H9 (cell line): ENCODE measurements at regions not wholly inside any gene's neighbourhood (a gene's known extent, or its start where the extent isn't known, plus 50 kb on each side); places are given as distances from the start of the nearest gene placed in this dataset.

Experiments
- DNase-seq: peaks from one replicate; pipeline ENCODE4 v3.0.0-alpha.2; 2017
- H2AFZ ChIP-seq: one replicate; pipeline ENCODE4 v1.6.1; 2013; ENCODE audit warnings: mild to moderate bottlenecking, low read length, control low read depth, moderate library complexity
- H2AK5ac ChIP-seq: 2 replicates; pipeline ENCODE4 v1.6.1; 2013; ENCODE audit warnings: low read length, control low read depth, mixed read lengths; ENCODE audit not compliant: insufficient read length
- H2BK120ac ChIP-seq: one replicate; pipeline ENCODE4 v1.6.1; 2013; ENCODE audit warnings: low read depth, mild to moderate bottlenecking, low read length, control low read depth, inconsistent platforms; ENCODE audit not compliant: poor library complexity, severe bottlenecking
- H2BK12ac ChIP-seq: 2 replicates; pipeline ENCODE4 v1.6.1; 2013; ENCODE audit warnings: low read length, control low read depth, mixed read lengths, low read depth; ENCODE audit not compliant: insufficient read length
- H2BK15ac ChIP-seq: 2 replicates; pipeline ENCODE4 v1.6.1; 2013; ENCODE audit warnings: low read depth, low read length, control low read depth
- H2BK20ac ChIP-seq: one replicate; pipeline ENCODE4 v1.6.1; 2013; ENCODE audit warnings: low read depth, mild to moderate bottlenecking, low read length, control low read depth, inconsistent platforms; ENCODE audit not compliant: poor library complexity, severe bottlenecking
- H2BK5ac ChIP-seq: 2 replicates; pipeline ENCODE4 v1.6.1; 2013; ENCODE audit warnings: low read length, control low read depth, mixed read lengths; ENCODE audit not compliant: insufficient read length
- H3K14ac ChIP-seq: 2 replicates; pipeline ENCODE4 v1.6.1; 2013; ENCODE audit warnings: low read length, control low read depth; ENCODE audit not compliant: insufficient read depth
- H3K18ac ChIP-seq: 2 replicates; pipeline ENCODE4 v1.6.1; 2013; ENCODE audit warnings: low read depth, mild to moderate bottlenecking, mixed read lengths, low read length, control low read depth; ENCODE audit not compliant: insufficient read length
- H3K23ac ChIP-seq: 2 replicates; pipeline ENCODE4 v1.6.1; 2013; ENCODE audit warnings: low read length, control low read depth, mixed read lengths, low read depth; ENCODE audit not compliant: insufficient read length
- H3K23me2 ChIP-seq: 2 replicates; pipeline ENCODE4 v1.6.1; 2013; ENCODE audit warnings: low read depth, mild to moderate bottlenecking, mixed read lengths, low read length, control low read depth; ENCODE audit not compliant: insufficient read length, poor library complexity, severe bottlenecking
- H3K27ac ChIP-seq: 2 replicates; pipeline ENCODE4 v1.5.1; 2013; ENCODE audit warnings: low read length, control low read depth, mixed read lengths, low read depth; ENCODE audit not compliant: insufficient read length
- H3K27me3 ChIP-seq: 2 replicates; pipeline ENCODE4 v1.6.1; 2013; ENCODE audit warnings: low read length, control low read depth, inconsistent platforms; ENCODE audit not compliant: insufficient read depth
- H3K4ac ChIP-seq: 2 replicates; pipeline ENCODE4 v1.6.1; 2013; ENCODE audit warnings: low read depth, mild to moderate bottlenecking, control low read depth, inconsistent platforms, low read length, moderate library complexity
- H3K4me1 ChIP-seq: 2 replicates; pipeline ENCODE4 v1.6.1; 2013; ENCODE audit warnings: low read length, control low read depth, inconsistent platforms; ENCODE audit not compliant: insufficient read depth
- H3K4me2 ChIP-seq: 2 replicates; pipeline ENCODE4 v1.6.1; 2013; ENCODE audit warnings: low read length, control low read depth, mixed read lengths; ENCODE audit not compliant: insufficient read length, insufficient read depth
- H3K56ac ChIP-seq: 2 replicates; pipeline ENCODE4 v1.6.1; 2013; ENCODE audit warnings: low read depth, mild to moderate bottlenecking, mixed read lengths, low read length, control low read depth; ENCODE audit not compliant: insufficient read length
- H3K79me1 ChIP-seq: 2 replicates; pipeline ENCODE4 v1.6.1; 2013; ENCODE audit warnings: low read depth, mild to moderate bottlenecking, moderate library complexity, low read length, control low read depth, inconsistent platforms; ENCODE audit not compliant: insufficient read depth, poor library complexity, severe bottlenecking
- H3K79me2 ChIP-seq: 2 replicates; pipeline ENCODE4 v1.6.1; 2013; ENCODE audit warnings: low read length, control low read depth, inconsistent platforms; ENCODE audit not compliant: insufficient read depth
- H3K9ac ChIP-seq: 2 replicates; pipeline ENCODE4 v1.6.1; 2013; ENCODE audit warnings: low read length, control low read depth, mixed read lengths; ENCODE audit not compliant: insufficient read length; ENCODE audit errors: extremely low read depth
- H3K9me3 ChIP-seq: one replicate; pipeline ENCODE4 v1.6.1; 2013; ENCODE audit warnings: low read depth, low read length, inconsistent platforms; ENCODE audit not compliant: control insufficient read depth
- H3T11ph ChIP-seq: one replicate; pipeline ENCODE4 v1.6.1; 2013; ENCODE audit warnings: mild to moderate bottlenecking, low read length, control low read depth, inconsistent platforms
- H4K20me1 ChIP-seq: one replicate; pipeline ENCODE4 v1.6.1; 2013; ENCODE audit not compliant: control insufficient read depth, insufficient read length, insufficient read depth
- H4K5ac ChIP-seq: 2 replicates; pipeline ENCODE4 v1.6.1; 2013; ENCODE audit warnings: low read depth, mild to moderate bottlenecking, mixed read lengths, low read length, control low read depth; ENCODE audit not compliant: insufficient read length
- H4K8ac ChIP-seq: replicated peaks from 2 replicates; pipeline ENCODE4 v1.6.1; 2013; ENCODE audit warnings: low read length, control low read depth, mixed read lengths, low read depth; ENCODE audit not compliant: insufficient read length
- H4K91ac ChIP-seq: 2 replicates; pipeline ENCODE4 v1.6.1; 2013; ENCODE audit warnings: low read depth, mild to moderate bottlenecking, moderate library complexity, mixed read lengths, low read length, control low read depth; ENCODE audit not compliant: insufficient read length
- H3K27ac Mint-ChIP-seq, 3 experiments: 2 replicates in 2 of 3; 3 replicates in 1 of 3; pipeline ENCODE4 v1.8.0; 2020 to 2021; ENCODE audit warnings: mixed read lengths in 3 of 3, mild to moderate bottlenecking in 1 of 3, moderate library complexity in 1 of 3
- H3K27me3 Mint-ChIP-seq: 2 replicates; pipeline ENCODE4 v1.8.0; 2021; ENCODE audit warnings: low read depth, mild to moderate bottlenecking, moderate library complexity, mixed read lengths
- H3K36me3 Mint-ChIP-seq, 3 experiments: 2 replicates in 2 of 3; 3 replicates in 1 of 3; pipeline ENCODE4 v1.8.0; 2020 to 2021; ENCODE audit warnings: low read depth in 3 of 3, mixed read lengths in 3 of 3; ENCODE audit not compliant: insufficient read depth in 1 of 3
- H3K4me1 Mint-ChIP-seq, 2 experiments: 2 replicates each; pipeline ENCODE4 v1.8.0; 2020; ENCODE audit warnings: mixed read lengths in 2 of 2
- H3K4me3 Mint-ChIP-seq, 2 experiments: 2 replicates in 1 of 2; 3 replicates in 1 of 2; pipeline ENCODE4 v1.8.0; 2020 to 2021; ENCODE audit warnings: mild to moderate bottlenecking in 2 of 2, mixed read lengths in 2 of 2, moderate library complexity in 1 of 2
- H3K9me3 Mint-ChIP-seq, 2 experiments: 2 replicates in 1 of 2; 3 replicates in 1 of 2; pipeline ENCODE4 v1.8.0; 2020; ENCODE audit warnings: mild to moderate bottlenecking in 2 of 2, mixed read lengths in 2 of 2, moderate library complexity in 1 of 2
- WGBS: extraction: QIAGEN DNeasy Blood & Tissue Kit; methylation state at CpG from one replicate; pipeline ENCODE4 v1.1.7; 2013; ENCODE audit warnings: missing lambda C conversion rate, low lambda C conversion rate, mixed read lengths; ENCODE audit not compliant: insufficient read length; ENCODE audit errors: extremely low coverage; 5-methylcytosine and 5-hydroxymethylcytosine counted together
- TF ChIP-seq, protein P1 (sequence below): fragments of 200-600 bp; sonication (generic); conservative IDR thresholded peaks from 3 replicates; pipeline ENCODE4 v1.8.0; 2021; ENCODE audit warnings: antibody characterized with exemption, mild to moderate bottlenecking

DNA sequence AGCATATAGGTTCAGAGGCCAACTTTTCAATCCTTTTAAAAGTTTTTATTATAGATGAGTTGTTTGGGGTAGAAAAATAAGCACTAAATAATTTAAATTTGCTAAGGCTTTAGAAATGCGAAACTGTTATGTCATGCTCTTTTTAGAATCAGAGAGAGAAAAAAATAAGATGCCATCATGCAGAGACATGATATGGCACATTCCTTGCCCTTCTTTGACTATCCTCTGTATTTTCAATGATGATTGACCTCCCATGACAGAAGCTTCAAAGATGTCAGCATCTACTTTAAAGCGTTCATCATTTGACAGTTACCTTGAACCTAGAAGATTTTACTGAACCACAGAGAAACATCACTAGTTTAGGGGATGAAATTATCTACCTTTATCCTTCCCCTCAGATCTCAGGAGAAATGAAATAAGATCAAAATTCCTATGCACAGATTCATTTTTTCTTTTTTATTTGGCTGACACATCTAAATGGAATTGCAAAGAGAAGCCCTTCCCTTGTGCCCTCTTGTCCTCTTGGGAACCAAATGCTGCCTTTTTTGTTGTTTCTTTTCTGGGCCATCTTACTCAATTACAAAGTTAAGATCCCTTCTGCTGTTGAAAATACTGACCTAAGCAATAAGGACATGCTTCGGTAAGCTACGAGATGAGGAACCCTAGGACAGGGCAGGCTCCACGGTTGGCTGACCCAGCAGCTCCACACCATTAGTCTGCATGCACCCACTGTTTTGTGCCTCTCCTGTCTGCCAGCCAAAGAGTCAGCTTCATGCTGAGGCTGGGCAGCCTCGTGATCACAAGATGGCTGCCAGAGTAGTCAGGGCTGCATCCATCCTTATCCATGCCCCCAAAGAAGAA, 289.7 kb upstream of the TPM1 start:
- H3K9me3 Mint-ChIP-seq: no peaks in the 10 kb centered on the region
- H3K27ac Mint-ChIP-seq: no peak overlapping the region
- Histone ChIP-seq H3T11ph (no peak overlapping the region), H3K9me3 (no peaks in the 10 kb centered on the region), H3K4me1 (peaks cover 20% of the 10 kb centered on the region; the same call in 1 of the 2 replicates), H3K23me2 (no peaks in the 10 kb centered on the region), H3K56ac (no peak overlapping the region), H3K23ac (no peak overlapping the region), H2BK20ac (no peak overlapping the region), H3K18ac (no peak overlapping the region), H3K79me2 (no peaks in the 10 kb centered on the region), H2AFZ (no peak overlapping the region), H4K8ac (no peak overlapping the region), H3K4ac (no peak overlapping the region), H2BK5ac (no peak overlapping the region), H4K20me1 (no peaks in the 10 kb centered on the region), H3K14ac (no peak overlapping the region), H3K4me2 (no peak overlapping the region), H4K91ac (no peak overlapping the region), H3K9ac (no peak overlapping the region), H2BK15ac (no peak overlapping the region), H3K27me3 (no peaks in the 10 kb centered on the region), H2BK12ac (no peak overlapping the region), H2BK120ac (no peak overlapping the region), H3K79me1 (no peaks in the 10 kb centered on the region), H4K5ac (no peak overlapping the region), H2AK5ac (no peak overlapping the region), H3K27ac (no peak overlapping the region)
- WGBS: no CpG with 5 or more reads among the region's 6 CpGs
- H3K4me1 Mint-ChIP-seq: peaks cover 41 to 52% of the 10 kb centered on the region in 2 experiments
- DNase-seq: no peak
- H3K36me3 Mint-ChIP-seq: no peaks in the 10 kb centered on the region; a peak in 1 of 7 replicates
- H3K4me3 Mint-ChIP-seq: no peak overlapping the region; a peak in 1 of 5 replicates
- TF ChIP-seq, protein P1, sequence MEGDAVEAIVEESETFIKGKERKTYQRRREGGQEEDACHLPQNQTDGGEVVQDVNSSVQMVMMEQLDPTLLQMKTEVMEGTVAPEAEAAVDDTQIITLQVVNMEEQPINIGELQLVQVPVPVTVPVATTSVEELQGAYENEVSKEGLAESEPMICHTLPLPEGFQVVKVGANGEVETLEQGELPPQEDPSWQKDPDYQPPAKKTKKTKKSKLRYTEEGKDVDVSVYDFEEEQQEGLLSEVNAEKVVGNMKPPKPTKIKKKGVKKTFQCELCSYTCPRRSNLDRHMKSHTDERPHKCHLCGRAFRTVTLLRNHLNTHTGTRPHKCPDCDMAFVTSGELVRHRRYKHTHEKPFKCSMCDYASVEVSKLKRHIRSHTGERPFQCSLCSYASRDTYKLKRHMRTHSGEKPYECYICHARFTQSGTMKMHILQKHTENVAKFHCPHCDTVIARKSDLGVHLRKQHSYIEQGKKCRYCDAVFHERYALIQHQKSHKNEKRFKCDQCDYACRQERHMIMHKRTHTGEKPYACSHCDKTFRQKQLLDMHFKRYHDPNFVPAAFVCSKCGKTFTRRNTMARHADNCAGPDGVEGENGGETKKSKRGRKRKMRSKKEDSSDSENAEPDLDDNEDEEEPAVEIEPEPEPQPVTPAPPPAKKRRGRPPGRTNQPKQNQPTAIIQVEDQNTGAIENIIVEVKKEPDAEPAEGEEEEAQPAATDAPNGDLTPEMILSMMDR: no peak
- H3K27me3 Mint-ChIP-seq: no peaks in the 10 kb centered on the region
